ENCODE measurements at regions not wholly inside any gene's neighbourhood (a gene's known extent, or its start where the extent isn't known, plus 50 kb on each side); places are given as distances from the start of the nearest gene placed in this dataset.

DNA sequence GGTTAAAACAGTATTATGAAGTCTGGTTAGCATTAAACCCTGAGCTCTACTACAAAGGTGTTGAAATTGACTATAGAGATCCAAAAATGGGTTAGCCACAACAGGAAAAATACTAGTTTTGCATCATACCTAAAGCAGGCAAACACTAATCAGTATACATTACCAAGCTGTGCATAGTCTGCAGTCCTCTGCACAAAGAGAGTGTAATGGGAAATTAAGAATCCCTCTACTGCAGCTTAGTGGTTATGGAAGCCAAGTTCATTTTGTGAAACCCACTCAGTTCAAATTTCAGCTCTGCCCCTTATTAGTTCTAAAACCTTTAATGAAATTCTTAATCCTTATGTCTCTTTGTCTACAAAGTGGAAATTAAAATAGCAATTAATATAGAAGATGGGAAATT is 192.1 kb downstream of the MBD2 start:
- TF ChIP-seq EP300 (IDR thresholded peaks at IDR 0.05) (no peak), POLR2A (IDR thresholded peaks at IDR 0.05) (no peak)
